Posterior cingulate gyrus (tissue), 11 donors: ENCODE measurements at regions not wholly inside any gene's neighbourhood (a gene's known extent, or its start where the extent isn't known, plus 50 kb on each side); places are given as distances from the start of the nearest gene placed in this dataset.

Source experiments
- DNase-seq, 10 donors: peaks; one replicate each; pipeline versions ENCODE4 v3.0.0 to v3.0.0-alpha.2; 2020 to 2021; ENCODE audit warnings: mixed read lengths in 3 of 10
- intact Hi-C: fragments of 100-400 bp; cut with DNase I; formaldehyde crosslinking; loops from one replicate; pipeline ENCODE4 v1.15.1; 2023

GRCh38 chr9:16221366-16221765, 649.1 kb downstream of the BNC2 start:
- peak in 1 of 10 donors; percentile 28 for DNase-seq
- intact Hi-C loops = no loop called here

GRCh38 chr9:16221822-16222547, 648.5 kb downstream of the BNC2 start:
- intact Hi-C loops = no loop called here
- no peak for DNase-seq

- DNase-seq = no peak
- intact Hi-C loops = no loop called here
Observed at GRCh38 chr9:16223074-16223871, 647.2 kb downstream of the BNC2 start.

- DNase-seq = no peak
- intact Hi-C loops = no loop called here
Observed at GRCh38 chr9:16230731-16231130, 639.7 kb downstream of the BNC2 start.

GRCh38 chr9:16236311-16236710, 634.2 kb downstream of the BNC2 start:
- no peak for DNase-seq
- intact Hi-C loops = no loop called here

GRCh38 chr9:16236882-16237281, 633.6 kb downstream of the BNC2 start:
- intact Hi-C loops = no loop called here
- no peak for DNase-seq

GRCh38 chr9:16238623-16239138, 631.8 kb downstream of the BNC2 start:
- no peak for DNase-seq
- intact Hi-C loops = no loop called here

- DNase-seq = no peak
- intact Hi-C loops = no loop called here
Observed at GRCh38 chr9:16241231-16241630, 629.2 kb downstream of the BNC2 start.

- intact Hi-C loops = no loop called here
- DNase-seq = no peak
Observed at GRCh38 chr9:16243798-16244197, 626.7 kb downstream of the BNC2 start.

GRCh38 chr9:16245756-16246440, 624.6 kb downstream of the BNC2 start:
- no peak for DNase-seq
- intact Hi-C loops = no loop called here

- DNase-seq = no peak
- intact Hi-C loops = no loop called here
Observed at GRCh38 chr9:16246785-16247184, 623.7 kb downstream of the BNC2 start.

- intact Hi-C loops = no loop called here
Observed at GRCh38 chr9:16247188-16247875, 623.1 kb downstream of the BNC2 start.

GRCh38 chr9:16248822-16249221, 621.6 kb downstream of the BNC2 start:
- intact Hi-C loops = no loop called here
- no peak for DNase-seq

More at GRCh38 chr9:16247188-16247875, 623.1 kb downstream of the BNC2 start:
- no peak for DNase-seq

GRCh38 chr9:16252616-16253015, 617.9 kb downstream of the BNC2 start:
- DNase-seq = no peak

GRCh38 chr9:16254674-16255073, 615.8 kb downstream of the BNC2 start:
- DNase-seq = no peak
- intact Hi-C loops = no loop called here

More at GRCh38 chr9:16252616-16253015, 617.9 kb downstream of the BNC2 start:
- intact Hi-C loops = no loop called here

- DNase-seq = no peak
- intact Hi-C loops = no loop called here
Observed at GRCh38 chr9:16255217-16255616, 615.3 kb downstream of the BNC2 start.

GRCh38 chr9:16257604-16258003, 612.9 kb downstream of the BNC2 start:
- no peak for DNase-seq
- intact Hi-C loops = no loop called here

GRCh38 chr9:16258191-16258590, 612.3 kb downstream of the BNC2 start:
- no peak for DNase-seq
- intact Hi-C loops = no loop called here

- no peak for DNase-seq
- intact Hi-C loops = no loop called here
Observed at GRCh38 chr9:16258708-16259107, 611.8 kb downstream of the BNC2 start.

- intact Hi-C loops = no loop called here
- no peak for DNase-seq
Observed at GRCh38 chr9:16262477-16263261, 607.8 kb downstream of the BNC2 start.
